ENCODE measurements at regions not wholly inside any gene's neighbourhood (a gene's known extent, or its start where the extent isn't known, plus 50 kb on each side); places are given as distances from the start of the nearest gene placed in this dataset.

- TF ChIP-seq POLR2A (IDR thresholded peaks at IDR 0.05) (no peak), CTCF (IDR thresholded peaks at IDR 0.05) (no peak), EP300 (IDR thresholded peaks at IDR 0.05) (no peak), POLR2AphosphoS5 (IDR thresholded peaks at IDR 0.05) (no peak)
These were observed 78.4 kb downstream of the CCR1 start for GRCh38 chr3:46129588-46130272.
